ENCODE measurements at regions not wholly inside any gene's neighbourhood (a gene's known extent, or its start where the extent isn't known, plus 50 kb on each side); places are given as distances from the start of the nearest gene placed in this dataset.

DNA sequence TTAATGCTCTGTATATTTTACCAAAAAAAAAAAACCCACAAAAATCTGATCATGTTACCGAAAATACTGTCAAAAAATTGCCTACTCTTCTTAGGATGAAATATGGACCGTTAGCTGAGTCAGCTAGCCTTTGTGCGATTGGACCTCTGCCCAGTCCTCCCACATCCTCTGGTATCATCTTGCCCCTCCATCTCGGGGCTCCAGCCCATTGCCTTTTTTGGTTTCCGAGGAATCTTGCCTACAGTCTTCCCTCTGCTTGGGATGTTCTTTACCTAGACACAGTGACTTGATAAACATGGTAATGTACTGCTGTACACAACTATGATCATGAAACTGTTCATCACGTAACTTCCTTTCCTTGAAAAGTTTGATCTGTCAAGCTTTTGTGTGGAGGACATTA, 371.4 kb downstream of the SV2B start (continued):
- TF ChIP-seq MLLT1 (IDR thresholded peaks at IDR 0.05) = no peak
- no peak for TF ChIP-seq NRF1 (conservative IDR thresholded peaks at IDR 0.05 in 1 of 2, IDR thresholded peaks at IDR 0.05 in 1 of 2)
- no peak for TF ChIP-seq NFATC3 (IDR thresholded peaks at IDR 0.05)
- TF ChIP-seq KLF1 (tag; IDR thresholded peaks at IDR 0.05) = no peak
- TF ChIP-seq HMG20B (CRISPR knock-in tag; IDR thresholded peaks at IDR 0.05) = no peak
- TF ChIP-seq NCOA2 (IDR thresholded peaks at IDR 0.05; ENCODE audit: partially characterized antibody in 2 of 2) = no peak
- no peak for TF ChIP-seq ZEB2 (IDR thresholded peaks at IDR 0.05)
- TF ChIP-seq MEIS2 (IDR thresholded peaks at IDR 0.05; ENCODE audit: partially characterized antibody) = peak; percentile 91
- TF ChIP-seq NCOA4 (IDR thresholded peaks at IDR 0.05; ENCODE audit: partially characterized antibody) = no peak
- no peak for TF ChIP-seq KLF6 (CRISPR knock-in tag; IDR thresholded peaks at IDR 0.05; ENCODE audit: borderline replicate concordance)
- no peak for TF ChIP-seq SMAD2 (IDR thresholded peaks at IDR 0.05; ENCODE audit: low read depth, low read length)
- TF ChIP-seq TCFL5 (CRISPR knock-in tag; conservative IDR thresholded peaks at IDR 0.05) = no peak
- no peak for TF ChIP-seq PTRF (tag; IDR thresholded peaks at IDR 0.05)
- TF ChIP-seq SRSF7 (optimal IDR thresholded peaks at IDR 0.05; ENCODE audit: low read depth, low read length) = no peak
- no peak for TF ChIP-seq ZNF41 (CRISPR knock-in tag; conservative IDR thresholded peaks at IDR 0.05)
- TF ChIP-seq ZNF584 (CRISPR knock-in tag; IDR thresholded peaks at IDR 0.05; ENCODE audit: low read depth) = no peak
- TF ChIP-seq MXI1 (IDR thresholded peaks at IDR 0.05; ENCODE audit: low read depth, low read length) = no peak
- no peak for TF ChIP-seq KLF10 (CRISPR knock-in tag; IDR thresholded peaks at IDR 0.05)
- no peak for TF ChIP-seq HIVEP1 (CRISPR knock-in tag; IDR thresholded peaks at IDR 0.05)
- no peak for TF ChIP-seq TAF7 (tag; IDR thresholded peaks at IDR 0.05)
- TF ChIP-seq SNRNP70 (optimal IDR thresholded peaks at IDR 0.05; ENCODE audit: low read depth, low read length) = no peak
- no peak for TF ChIP-seq HDAC6 (IDR thresholded peaks at IDR 0.05; ENCODE audit: low read depth, low read length)
- peak; percentile 38; the same call in 1 of the 2 replicates for TF ChIP-seq FOXM1 (IDR thresholded peaks at IDR 0.05; ENCODE audit: low read depth)
- TF ChIP-seq FOXM1 (CRISPR knock-in tag; IDR thresholded peaks at IDR 0.05; ENCODE audit: low read depth) = no peak
- TF ChIP-seq ZNF77 (CRISPR knock-in tag; IDR thresholded peaks at IDR 0.05) = no peak
- TF ChIP-seq FOS (IDR thresholded peaks at IDR 0.05; ENCODE audit: extremely low read depth, insufficient read length) = no peak
- TF ChIP-seq HINFP (tag; conservative IDR thresholded peaks at IDR 0.05; ENCODE audit: low read depth) = no peak
- no peak for TF ChIP-seq POLR2AphosphoS5 (IDR thresholded peaks at IDR 0.05; ENCODE audit: control insufficient read depth, insufficient read depth, low read depth, low read length)
- no peak for TF ChIP-seq TCF7 (IDR thresholded peaks at IDR 0.05; ENCODE audit: borderline replicate concordance)
- no peak for TF ChIP-seq CHD4 (IDR thresholded peaks at IDR 0.05; ENCODE audit: insufficient read depth, insufficient replicate concordance, low read depth, low read length, poor library complexity, severe bottlenecking)
- TF ChIP-seq CAMTA2 (CRISPR knock-in tag; conservative IDR thresholded peaks at IDR 0.05) = no peak
- no peak for TF ChIP-seq CGGBP1 (CRISPR knock-in tag; IDR thresholded peaks at IDR 0.05)
